GM19025 (cell line): ENCODE measurements at regions not wholly inside any gene's neighbourhood (a gene's known extent, or its start where the extent isn't known, plus 50 kb on each side); places are given as distances from the start of the nearest gene placed in this dataset.
"Not testable (repeated sequence)": the region's sequence is repeated elsewhere in the genome, so short reads cannot be mapped to it uniquely, and the experiment has no call there.

Experiments
- ATAC-seq: cut with Tn5 transposase; IDR thresholded peaks from one replicate; pipeline ENCODE4 v1.9.1; 2021; ENCODE audit warnings: mild to moderate bottlenecking, low read depth, moderate library complexity; ENCODE audit not compliant: unreplicated experiment

DNA sequence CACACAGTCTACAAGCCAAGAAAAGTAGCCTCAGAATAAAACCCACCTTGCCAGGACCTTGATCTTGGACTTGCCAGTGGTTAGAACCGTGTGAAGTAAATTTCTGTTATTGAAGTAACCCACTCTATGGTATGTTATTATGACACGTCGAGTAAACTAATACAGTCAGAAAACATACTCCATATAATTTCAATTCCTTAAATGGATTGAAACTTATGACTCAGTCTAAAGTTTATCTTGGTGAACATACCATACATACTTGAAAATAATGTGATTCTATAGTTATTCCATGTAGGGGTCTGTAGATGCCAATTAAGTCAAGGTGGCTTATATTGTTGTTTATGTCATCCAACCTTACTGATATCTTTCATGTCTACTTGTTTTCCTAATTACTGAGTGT is 950.7 kb downstream of the TLE4 start:
- no peak for ATAC-seq

DNA sequence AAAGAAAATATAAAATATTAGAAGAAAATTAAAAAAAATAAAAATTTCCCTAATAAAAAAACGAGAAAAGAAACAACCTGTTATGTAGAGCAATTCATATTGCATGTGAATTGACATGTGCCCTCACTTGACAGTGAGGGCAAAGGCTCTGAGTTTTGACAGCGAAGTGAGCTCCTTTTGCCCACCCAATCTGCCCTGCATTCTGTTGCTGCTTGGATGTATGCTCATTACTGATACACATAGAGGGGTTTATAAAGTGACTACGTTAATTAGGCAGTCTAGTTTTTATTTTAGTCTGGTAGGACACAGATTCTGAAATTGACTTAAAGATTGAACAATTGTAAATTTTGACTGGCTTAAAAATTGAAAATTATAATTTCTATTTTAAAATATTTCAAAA is 949.4 kb downstream of the TLE4 start:
- no peak for ATAC-seq

DNA sequence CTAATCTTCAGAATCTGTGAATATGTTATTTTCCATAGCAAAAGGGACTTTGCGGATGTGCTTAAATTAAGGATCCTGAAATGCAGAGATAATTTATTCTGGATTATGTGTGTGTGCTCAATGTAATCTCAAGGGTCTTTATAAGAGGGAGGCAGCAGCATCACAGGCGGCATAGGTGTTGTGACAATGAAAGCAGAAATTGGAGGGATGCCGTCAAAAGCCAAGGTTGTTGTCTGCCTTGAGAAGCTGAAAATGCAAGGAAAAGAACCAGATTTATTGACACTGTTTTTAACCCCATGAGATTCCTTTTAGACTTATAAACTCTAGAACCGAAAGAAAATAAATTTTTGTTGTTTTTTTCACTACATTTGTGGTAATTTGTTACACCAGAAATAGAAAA is 948.5 kb downstream of the TLE4 start:
- no peak for ATAC-seq

DNA sequence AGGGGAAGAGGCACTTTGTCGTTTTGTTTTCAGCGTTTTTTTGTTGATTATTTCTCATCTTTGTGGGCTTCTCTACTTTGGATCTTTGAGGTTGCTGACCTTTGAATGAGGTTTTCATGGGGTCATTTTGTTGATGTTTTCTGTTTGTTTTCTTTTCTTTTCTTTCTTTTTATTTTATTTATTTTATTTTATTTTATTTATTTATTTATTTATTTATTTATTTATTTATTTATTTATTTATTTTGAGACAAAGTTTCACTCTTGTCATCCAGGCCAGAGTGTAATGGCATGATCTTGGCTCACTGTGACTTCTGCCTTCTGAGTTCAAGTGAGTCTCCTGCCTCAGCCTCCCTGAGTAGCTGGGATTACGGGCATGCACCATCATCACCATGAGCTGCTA is 946.7 kb downstream of the TLE4 start:
- no peak for ATAC-seq

DNA sequence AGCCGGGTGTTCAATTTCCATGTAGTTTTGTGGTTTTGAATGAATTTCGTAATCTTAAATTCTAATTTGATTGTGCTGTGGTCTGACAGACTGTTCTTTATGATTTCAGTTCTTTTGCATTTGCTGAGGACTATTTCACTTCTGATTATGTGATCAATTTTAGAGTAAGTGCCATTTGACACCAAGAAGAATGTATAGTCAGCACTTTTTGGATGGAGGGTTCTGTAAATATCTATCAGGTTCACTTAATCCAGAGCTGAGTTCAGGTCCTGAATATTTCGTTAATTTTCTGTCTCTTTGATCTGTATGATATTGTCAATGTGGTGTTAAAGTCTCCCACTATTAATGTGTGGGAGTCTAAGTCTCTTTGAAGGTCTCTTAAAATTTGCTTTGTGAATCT is 944.9 kb downstream of the TLE4 start:
- no peak for ATAC-seq

DNA sequence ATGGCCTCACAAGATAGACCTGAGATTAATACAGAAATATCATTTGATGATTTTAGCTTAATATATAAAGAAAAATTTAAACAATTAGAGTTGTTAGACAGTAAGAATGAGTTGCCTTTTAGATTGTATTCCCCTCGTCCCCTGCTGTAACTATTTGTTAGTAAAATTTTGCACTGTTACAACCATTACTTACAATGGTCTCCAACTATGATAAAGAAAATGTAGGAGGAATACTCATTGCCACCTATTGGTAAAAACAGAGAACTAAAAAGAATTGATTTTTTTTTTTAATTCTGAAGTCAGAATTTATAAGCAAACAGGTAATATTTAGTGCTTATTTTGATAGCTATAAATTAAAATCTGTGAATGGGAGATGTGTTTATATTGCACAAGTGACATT is 937.6 kb downstream of the TLE4 start:
- ATAC-seq: no peak

DNA sequence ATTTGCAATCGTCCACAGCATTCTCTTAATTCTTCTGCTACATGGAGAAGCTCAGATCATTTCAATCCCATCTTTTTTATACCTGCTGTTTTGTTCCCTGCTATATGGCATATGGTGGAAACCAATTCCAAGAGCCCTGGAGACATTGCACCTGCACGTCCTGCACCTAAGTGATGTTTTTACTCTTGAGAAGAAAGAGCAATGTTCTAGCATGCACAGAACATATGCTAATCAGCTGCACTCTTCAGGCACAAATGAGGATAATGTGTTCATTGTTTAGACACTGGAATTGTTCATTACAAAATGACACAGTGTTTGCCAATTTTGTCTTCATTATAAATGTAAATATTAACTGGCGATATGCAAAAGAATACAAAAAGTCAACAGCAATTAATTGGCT is 935.8 kb downstream of the TLE4 start:
- ATAC-seq: no peak

DNA sequence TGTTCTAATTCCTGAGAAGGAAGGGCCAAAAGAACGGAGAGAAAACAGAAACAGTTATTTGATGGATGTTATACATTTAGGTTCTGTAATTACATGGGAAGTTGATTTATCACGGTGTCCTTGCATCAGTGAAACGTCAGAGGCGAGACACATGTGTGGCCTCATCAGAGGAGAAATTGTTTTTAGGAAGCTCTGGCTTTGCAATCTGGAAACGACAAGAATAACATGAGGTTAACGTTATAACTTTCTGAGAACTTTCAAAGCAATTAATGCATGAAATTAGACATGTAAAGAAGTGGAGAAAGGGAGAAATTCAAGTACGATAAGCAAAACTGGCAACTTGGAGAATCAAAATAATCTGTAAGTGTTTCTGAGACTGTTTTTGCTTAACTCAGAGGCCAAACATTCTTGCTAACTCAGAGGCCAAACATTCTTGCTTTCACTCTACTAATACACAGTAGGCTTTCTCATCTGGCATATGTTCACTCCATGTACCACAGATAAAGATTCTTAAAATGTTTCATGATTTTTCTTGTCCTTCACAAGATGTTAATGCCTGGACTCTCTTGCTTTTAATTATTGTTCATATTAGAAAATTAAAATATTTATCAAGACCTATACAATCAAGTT is 933.0 kb downstream of the TLE4 start:
- ATAC-seq: no peak

DNA sequence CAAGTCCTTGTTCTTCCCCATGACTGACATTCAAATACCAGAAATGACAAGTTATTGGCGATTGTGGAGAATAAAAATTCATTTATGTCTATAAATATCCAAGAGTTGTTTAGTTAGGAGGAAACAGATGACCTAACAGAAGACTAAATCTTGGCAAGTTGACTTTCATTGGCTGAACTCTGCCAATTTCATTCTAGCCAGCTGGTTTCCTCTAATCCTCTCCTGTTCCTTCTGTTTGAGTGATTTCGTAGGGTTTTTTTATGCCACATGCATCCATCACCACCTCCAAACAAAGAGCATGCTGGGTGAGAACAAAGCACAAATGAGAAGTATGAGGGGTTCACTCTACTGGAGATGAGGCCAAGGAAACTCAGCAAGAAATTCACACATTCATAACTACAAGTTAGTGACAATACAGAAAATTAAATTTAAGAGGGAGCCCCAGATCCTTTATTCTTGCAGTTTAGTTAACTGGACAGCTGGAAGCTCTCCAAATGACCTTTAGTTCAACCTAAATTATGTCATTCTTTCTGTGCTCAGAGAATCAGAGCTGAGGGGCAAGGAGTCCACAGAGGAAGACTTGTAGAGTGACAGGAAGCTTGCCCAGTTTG is 932.0 kb downstream of the TLE4 start:
- no peak for ATAC-seq

DNA sequence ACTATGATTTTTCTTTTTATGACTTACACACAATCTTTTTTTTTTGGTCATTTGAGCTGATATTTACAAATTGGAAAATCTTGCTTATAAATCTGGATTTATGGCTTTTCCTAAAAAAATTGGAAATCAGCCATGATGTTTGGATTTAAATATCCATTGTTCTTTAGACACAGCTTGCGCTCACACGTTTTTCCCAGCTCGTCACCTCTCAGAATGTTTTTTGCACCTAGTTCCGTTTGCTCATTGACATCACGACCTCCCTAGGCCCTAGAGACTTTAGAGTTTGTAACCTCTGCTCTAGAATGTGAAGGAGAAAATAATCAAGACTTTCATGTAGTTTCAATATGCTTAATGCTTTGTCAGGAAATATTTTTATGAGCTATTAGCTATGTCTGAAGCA is 930.5 kb downstream of the TLE4 start:
- ATAC-seq: no peak

DNA sequence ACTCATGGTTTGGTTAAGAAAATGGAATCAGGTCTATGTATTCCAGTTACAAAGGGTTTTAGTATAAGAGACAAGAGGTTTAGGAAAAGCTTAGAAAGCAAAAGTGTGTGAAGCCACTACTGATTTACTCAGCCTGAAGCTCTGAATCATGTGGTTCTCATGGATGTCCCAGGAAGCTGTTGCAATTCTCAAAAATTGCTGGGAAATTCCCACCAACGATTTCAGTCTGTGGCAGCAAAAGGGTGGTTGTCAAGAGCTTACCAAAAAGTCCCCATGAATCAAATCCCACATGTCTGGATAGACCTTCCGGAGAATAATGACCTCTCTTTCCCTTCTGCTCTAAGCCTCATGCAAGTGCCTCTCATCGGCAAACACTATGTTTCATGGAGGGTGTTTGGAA is 929.9 kb downstream of the TLE4 start:
- ATAC-seq: no peak

DNA sequence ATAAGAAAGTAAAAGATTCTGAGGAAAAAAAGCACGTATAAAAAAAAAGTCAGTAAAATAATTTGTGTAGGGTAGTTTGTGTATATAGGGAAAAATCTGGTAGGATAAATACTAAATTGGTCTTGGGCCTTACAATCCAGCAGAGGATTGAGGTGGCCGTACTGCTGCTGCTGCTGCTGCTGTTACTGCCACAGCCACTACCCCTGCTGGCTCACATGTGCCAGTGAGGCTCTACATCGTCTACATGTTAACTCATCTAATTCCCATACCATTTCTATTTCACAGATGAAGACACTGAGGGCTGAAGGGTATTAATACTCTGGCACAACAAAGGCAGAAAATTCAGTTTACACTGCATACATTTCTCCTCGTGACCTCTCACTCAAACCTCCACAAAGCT is 928.5 kb downstream of the TLE4 start:
- no peak for ATAC-seq

DNA sequence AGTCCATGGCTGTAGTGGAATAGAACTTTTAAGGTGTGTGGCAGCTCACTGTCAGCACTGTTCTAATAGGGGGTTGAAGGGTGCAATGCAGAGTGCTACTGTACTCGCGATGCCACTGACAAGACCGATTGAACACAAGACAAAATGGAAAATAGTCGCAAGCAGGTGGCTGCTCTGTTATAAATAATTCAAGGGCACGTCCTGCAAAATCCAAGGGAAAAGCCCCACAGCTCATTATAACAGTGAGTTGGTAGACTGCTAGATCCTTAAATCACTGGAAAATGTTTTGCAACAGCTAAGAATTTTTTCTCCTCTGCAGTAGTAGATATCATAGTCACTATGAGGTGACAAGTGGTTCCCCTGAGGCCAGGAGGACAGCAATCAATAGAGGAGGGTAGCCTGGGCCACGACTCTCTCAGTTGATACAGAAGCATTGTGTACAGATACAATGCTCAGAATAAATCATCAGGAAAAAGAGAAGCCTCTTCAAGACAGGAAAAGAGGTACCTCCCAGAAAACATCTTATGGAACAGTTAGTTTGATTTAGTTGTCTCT is 926.3 kb downstream of the TLE4 start:
- ATAC-seq: no peak

DNA sequence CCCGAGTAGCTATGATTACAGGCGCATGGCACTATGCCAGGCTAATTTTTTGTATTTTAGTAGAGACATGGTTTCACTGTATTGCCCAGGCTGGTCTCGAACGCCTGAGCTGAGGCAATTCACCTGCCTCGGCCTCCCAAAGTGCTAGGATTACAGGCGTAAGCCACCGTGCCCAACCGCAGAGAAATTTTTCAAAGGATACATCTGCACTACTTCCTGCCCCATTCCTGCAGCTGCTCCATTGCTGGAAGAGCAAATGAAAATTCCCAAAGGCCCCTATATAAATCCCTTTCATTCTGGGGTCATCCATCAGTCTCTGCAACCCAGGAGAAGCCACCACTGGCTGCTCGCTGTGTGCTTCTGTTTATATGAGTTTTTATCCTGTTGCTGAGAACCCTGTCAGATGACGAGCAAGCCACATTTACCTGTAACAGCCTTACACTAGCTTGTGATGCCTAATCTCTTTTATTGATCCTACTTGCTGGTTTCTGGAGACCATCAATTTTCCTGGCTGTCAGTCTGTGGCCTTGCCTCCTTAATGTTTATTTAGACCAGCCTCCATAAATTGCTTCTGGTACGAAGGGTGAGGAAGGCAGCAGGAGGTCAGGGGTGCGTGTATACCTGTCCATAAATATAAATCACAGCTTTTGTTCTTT is 925.3 kb downstream of the TLE4 start:
- ATAC-seq: no peak

DNA sequence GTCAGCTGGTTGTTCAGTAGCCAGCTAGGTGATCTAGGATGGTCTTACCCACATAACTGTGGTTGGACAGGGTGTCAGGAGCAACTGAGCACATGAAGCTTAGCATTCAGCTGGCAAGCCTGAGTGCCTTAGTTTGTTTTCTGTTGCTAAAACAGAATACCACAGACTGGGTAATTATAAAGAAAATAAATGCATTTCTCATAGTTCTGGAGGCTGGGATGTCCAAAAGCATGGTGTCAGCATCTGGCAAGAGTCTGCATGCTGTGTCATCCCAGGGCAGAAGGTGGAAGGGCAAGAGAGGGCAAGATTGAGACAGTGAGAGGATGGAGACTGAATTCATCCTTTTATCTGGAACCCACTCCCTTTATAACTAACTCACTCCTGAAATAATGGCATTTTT is 921.5 kb downstream of the TLE4 start:
- ATAC-seq: no peak

DNA sequence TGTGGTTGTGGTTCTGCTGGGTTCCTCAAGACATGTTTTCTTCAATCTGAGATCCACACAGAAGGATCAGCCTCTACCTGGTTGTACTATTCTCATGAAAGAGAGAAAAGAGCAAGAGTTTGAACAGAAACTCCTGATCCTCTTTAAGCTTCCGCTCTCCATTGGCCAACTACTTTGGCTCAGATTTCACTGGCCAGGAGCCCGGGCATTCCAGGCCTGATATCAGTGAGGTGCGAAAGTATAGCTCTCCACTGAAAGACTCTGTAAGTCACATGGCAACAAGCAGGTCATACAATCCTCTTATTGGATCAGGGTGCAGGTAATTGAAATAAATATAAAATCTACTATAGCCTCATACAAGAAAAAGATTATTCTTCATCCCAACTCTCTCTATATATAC is 920.5 kb downstream of the TLE4 start:
- ATAC-seq: no peak

DNA sequence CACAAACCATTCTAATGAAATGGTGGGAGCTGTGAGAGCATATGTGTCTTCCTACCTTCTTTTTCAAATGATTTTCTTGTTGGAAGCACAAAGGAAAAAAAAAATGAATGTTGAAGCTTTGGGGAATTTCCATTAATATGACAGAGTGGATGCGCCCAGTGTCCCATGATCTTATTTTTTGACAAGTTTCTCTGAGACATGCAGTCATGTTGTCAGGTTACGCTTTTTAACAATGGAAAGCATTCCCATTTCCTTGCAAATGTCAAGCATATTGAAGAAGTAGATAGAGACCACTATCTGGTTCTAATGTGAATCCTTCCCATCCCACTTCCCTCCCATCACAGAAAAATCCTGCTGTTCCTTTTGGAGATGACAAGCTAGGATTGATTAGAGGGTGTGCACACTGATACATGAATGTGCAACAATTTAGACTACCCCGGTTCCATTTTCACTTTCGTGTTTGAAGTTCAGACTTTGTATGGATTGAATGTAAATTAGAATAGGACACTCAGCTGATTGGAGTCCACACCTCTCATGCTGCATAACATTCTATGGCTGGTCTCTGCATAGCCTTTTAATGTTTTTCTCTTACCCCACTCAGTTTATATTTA is 919.4 kb downstream of the TLE4 start:
- no peak for ATAC-seq

DNA sequence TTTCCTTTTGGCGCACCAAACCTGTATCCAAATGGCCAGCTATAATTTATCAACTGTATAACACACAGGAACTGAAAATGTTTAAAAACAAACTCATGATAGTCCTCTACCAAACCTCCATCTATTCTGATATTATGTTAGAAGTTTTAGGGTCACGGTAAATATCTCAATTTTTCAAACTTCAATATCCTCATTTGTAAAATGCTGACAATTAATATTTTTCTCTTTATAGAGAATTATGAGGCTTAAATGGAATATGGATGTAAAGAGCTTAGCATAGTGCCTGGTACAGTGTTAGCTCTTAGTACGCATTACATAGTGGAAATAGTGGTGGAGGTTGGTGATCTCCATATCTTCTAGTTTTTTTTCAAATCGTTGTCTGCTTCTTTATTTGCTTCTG is 917.6 kb downstream of the TLE4 start:
- no peak for ATAC-seq

DNA sequence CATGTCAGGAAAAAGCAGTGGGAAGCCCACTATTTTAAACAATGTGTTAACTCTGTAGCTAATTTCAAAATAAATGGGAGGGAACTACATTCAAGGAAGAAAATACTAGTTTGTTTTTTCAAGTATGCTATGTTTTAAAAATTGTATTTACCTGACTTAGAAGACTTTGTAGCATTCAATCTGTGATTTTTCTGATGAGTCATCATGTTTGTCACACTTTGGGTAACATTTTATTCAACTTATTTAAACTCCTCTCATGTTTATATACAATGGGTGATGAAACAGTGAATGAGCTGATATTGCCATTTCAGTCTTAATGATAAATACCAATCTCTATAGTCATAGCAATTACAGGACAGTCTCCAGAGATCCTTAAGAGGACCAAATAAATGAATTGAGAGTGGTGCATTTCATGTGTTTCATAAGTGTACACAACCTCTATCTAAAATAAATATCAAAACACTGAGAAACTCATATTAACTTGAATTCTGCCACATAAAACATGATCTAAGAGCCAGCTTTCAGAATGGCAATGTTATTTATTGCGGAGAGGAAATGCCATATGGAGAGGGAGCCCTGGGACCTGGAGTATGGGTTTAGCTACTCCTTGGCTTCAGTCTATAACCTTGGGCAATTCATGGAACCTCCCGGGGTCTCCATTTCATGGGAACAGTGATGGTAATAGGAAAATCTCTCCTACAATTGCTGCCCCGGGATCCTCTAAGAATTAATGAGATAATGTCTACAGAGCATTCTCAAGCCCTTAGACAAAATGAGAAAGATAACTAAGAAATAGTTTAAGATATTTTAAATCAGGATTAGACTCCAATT is 913.9 kb downstream of the TLE4 start:
- ATAC-seq: no peak

DNA sequence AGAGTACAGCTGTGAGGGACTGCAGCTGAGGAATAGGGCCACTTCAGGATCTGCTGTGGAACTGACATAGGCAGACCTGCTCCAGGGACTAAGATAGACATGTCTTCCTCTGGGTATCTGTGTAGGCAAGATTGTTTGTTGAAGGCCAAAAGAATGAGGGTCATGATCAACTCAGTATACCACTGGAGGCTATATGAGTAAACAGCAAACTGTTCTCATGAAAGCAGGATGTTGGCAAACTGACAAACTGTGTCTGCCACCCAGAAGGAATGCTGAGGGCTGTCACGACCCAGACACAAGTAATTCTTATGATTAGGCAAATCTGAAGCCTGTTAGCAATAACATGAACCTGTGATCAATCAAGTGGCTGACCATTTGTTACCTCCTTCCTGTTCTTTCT is 910.5 kb downstream of the TLE4 start:
- not testable (repeated sequence) for ATAC-seq

DNA sequence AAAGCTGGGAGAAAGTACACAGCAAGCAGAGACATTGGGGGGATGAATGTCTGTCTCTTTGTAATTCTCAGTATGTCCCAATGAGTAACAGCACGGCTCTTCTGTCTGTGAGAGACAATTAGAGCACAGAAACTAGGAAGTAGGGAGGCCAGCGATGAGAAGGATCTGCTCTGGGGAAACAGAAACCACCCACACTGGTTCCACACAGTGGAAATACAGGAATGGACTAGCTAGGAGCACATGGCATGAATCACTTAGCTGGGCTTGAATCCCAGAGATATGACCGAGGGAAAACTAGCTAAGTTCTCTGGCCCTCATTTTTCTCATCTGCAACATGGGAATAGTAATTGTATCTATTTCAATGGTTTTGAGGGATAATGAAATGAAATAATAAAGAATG is 895.9 kb downstream of the TLE4 start:
- ATAC-seq: no peak
